Adrenal gland (tissue), 9 donors: ENCODE measurements at regions not wholly inside any gene's neighbourhood (a gene's known extent, or its start where the extent isn't known, plus 50 kb on each side); places are given as distances from the start of the nearest gene placed in this dataset.

ENCODE experiments used
- DNase-seq, 7 donors: peaks; one replicate each; pipeline ENCODE4 v3.0.0-alpha.2; 2019 to 2020
- H3K27ac ChIP-seq, 5 donors: fragments of 200-600 bp; sonication (generic) in 4 of 5; 1 replicate in 3 of 5; 2 replicates in 2 of 5; pipeline versions ENCODE4 v1.5.1 to v1.8.0; 2016 to 2020; ENCODE audit warnings: mild to moderate bottlenecking in 1 of 5
- H3K27me3 ChIP-seq: fragments of 200-600 bp; 2 replicates; pipeline ENCODE4 v1.8.0; 2021
- H3K36me3 ChIP-seq, 2 donors: fragments of 200-600 bp; replicated peaks in 1 of 2; 1 replicate in 1 of 2; 2 replicates in 1 of 2; pipeline versions ENCODE4 v1.5.1 to v1.8.0; 2018 to 2022
- H3K4me1 ChIP-seq, 2 donors: fragments of 200-600 bp; replicated peaks in 1 of 2; 1 replicate in 1 of 2; 2 replicates in 1 of 2; pipeline versions ENCODE4 v1.5.1 to v1.8.0; 2018 to 2021
- H3K4me3 ChIP-seq, 4 donors: fragments of 200-600 bp; sonication (generic) in 3 of 4; one replicate each; pipeline ENCODE4 v1.5.1; 2016 to 2018
- H3K9me3 ChIP-seq, 3 donors: fragments of 200-600 bp; sonication (generic) in 1 of 3; replicated peaks in 1 of 3; 1 replicate in 2 of 3; 2 replicates in 1 of 3; pipeline versions ENCODE4 v1.5.1 to v1.8.0; 2016 to 2021
- POLR2A ChIP-seq, 2 donors: fragments of 450-650 bp; IDR thresholded peaks; one replicate each; pipeline ENCODE4 v1.6.1; 2017; ENCODE audit warnings: antibody characterized with exemption in 2 of 2, mild to moderate bottlenecking in 2 of 2, moderate library complexity in 1 of 2
- WGBS, 4 donors: extraction: QIAGEN DNeasy Blood & Tissue Kit in 2 of 4; methylation state at CpG; one replicate each; pipeline versions ENCODE4 v1.1.5 to v1.1.7; 2013 to 2017; 5-methylcytosine and 5-hydroxymethylcytosine counted together
- intact Hi-C, 2 donors: fragments of 100-400 bp; cut with DNase I; formaldehyde crosslinking; loops; one replicate each; pipeline versions ENCODE4 v1.14.1 to v1.15.0; 2022 to 2023
- TF ChIP-seq, protein P1 (sequence below), 6 experiments: fragments of 450-650 bp in 4 of 6; fragments of 200-600 bp in 2 of 6; sonication (generic) in 1 of 6; IDR thresholded peaks; 1 replicate in 5 of 6; 2 replicates in 1 of 6; pipeline versions ENCODE4 v1.5.1 to v1.8.0; 2016 to 2021; ENCODE audit warnings: antibody characterized with exemption in 6 of 6, mild to moderate bottlenecking in 2 of 6, moderate library complexity in 1 of 6
- donor health status: healthy with polysubstance abuse.
- donor health status: Bipolar disorder and iron deficiency.
- donor health status: DM: yes; HTN: yes; CAD: no.
- donor health status: DM: no; HTN: no; CAD: no.
- donor health status: DM: no; HTN: no; CAD: no.

DNA sequence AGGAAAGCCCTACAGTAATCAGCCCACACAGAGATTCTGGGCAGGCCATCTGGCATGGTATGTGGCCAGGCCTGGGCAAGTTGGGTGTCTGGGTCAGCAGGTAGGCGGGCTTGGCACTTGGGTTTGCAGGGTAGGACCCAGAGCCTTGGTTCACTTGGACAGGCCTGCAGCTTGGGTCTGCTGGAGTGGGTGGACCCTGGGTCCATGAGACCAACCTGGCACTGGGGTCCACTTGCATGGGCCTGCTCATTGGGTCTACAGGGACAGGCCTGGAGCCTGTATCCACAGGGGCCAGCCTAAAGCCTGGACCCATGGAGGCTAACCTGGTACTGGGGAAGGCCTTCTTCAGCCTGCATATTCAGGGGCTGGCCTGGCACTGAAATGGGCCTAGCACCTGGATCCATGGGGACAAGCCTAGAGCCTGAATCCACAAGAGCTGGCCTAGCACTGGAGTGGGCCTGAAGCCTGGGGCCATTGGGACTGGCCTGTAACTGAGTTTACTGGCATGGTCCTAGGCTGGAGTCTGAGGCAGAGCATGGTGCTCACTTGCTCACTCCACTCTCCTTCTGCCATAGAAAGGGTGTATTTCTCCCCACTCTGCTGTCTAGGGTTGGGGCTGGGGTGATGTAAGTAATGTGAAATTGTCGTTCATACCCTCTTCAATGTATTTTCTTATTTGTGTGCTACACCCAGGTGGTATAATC is 315.0 kb downstream of the AHR start:
- Histone ChIP-seq H3K9me3 (no peaks in the 10 kb centered on the region), H3K4me3 (no peak overlapping the region), H3K4me1 (peaks cover 0 to under 1% of the 10 kb centered on the region in 2 donors), H3K36me3 (no peaks in the 10 kb centered on the region), H3K27me3 (no peaks in the 10 kb centered on the region), H3K27ac (no peak overlapping the region)
- no peak for TF ChIP-seq POLR2A (IDR thresholded peaks at IDR 0.05)
- TF ChIP-seq, protein P1, sequence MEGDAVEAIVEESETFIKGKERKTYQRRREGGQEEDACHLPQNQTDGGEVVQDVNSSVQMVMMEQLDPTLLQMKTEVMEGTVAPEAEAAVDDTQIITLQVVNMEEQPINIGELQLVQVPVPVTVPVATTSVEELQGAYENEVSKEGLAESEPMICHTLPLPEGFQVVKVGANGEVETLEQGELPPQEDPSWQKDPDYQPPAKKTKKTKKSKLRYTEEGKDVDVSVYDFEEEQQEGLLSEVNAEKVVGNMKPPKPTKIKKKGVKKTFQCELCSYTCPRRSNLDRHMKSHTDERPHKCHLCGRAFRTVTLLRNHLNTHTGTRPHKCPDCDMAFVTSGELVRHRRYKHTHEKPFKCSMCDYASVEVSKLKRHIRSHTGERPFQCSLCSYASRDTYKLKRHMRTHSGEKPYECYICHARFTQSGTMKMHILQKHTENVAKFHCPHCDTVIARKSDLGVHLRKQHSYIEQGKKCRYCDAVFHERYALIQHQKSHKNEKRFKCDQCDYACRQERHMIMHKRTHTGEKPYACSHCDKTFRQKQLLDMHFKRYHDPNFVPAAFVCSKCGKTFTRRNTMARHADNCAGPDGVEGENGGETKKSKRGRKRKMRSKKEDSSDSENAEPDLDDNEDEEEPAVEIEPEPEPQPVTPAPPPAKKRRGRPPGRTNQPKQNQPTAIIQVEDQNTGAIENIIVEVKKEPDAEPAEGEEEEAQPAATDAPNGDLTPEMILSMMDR (IDR thresholded peaks at IDR 0.05), result no peak
- intact Hi-C loops, result no loop called here
- no peak for DNase-seq
- WGBS, 4 donors, result 89 to 100% (median 93%) methylated on average over 1 to 2 of the region's 2 CpGs

DNA sequence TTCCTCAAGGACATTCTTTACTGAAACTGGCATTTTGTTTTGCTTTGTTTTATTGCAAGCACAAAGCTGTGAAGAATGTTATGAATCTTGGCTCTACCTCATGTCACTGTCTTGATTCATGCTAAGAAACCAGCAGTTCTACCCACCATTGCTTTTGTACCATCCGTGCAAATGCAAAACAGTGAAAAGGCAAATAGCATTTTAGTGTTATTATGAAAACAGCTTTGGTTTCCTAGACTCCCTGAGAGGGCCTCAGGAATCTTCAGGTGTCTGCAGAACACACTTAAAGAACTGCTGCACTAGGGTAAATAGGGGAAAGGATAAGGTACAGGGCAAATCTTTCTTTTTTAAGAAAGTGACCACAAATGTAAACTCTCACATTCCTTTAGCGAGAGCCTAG is 318.9 kb downstream of the AHR start:
- 86 to 98% (median 90%) methylated on average over 2 of the region's 2 CpGs for WGBS, 4 donors
- Histone ChIP-seq H3K36me3 (no peaks in the 10 kb centered on the region), H3K4me3 (no peak overlapping the region), H3K27ac (no peak overlapping the region), H3K4me1 (no peaks in the 10 kb centered on the region), H3K9me3 (no peaks in the 10 kb centered on the region), H3K27me3 (no peaks in the 10 kb centered on the region)
- no peak for DNase-seq
- intact Hi-C loops, result no loop called here
- TF ChIP-seq, protein P1 (IDR thresholded peaks at IDR 0.05), result no peak
- TF ChIP-seq POLR2A (IDR thresholded peaks at IDR 0.05), result no peak

DNA sequence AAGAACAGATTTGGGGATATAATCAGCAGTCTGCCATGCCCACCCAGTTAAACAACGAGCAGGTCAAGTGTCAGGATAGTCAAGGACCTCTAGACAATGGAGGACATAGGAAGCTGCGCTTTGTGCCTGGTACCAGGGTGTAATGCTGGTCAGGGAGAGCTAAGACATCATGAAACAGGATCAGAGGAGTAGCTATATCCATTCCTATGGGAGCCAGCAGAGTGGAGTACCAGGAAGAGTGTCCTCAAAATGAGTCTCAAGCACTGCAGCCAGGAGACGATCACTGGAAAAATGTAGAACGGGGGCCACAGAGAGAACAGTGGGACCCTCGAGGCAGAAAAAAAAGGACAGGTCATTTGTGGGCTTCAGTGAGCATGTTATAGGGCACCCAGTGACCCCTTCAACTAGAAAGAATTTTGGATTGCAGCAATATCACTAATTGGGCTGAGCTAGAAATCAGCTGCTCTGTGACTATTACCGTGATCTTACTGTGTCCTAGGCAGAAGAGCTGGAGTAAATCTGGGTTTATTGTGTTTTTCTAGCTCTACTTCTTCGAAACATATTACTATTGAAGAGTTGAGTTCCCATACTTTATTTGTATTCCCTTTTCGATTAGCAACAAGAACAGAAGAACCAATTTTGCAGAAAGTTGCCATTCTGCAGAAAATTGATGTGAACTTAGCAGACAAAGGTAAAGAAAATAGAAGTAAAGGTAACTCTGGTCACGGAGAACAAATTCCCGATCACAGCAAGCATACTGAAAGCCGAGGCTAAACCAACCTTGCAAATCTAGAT is 319.6 kb downstream of the AHR start:
- TF ChIP-seq, protein P1 (IDR thresholded peaks at IDR 0.05), result no peak
- no peak for TF ChIP-seq POLR2A (IDR thresholded peaks at IDR 0.05)
- no peaks in the 10 kb centered on the region for H3K9me3 ChIP-seq
- H3K27ac ChIP-seq, result no peak overlapping the region
- DNase-seq, result no peak
- H3K27me3 ChIP-seq, result no peaks in the 10 kb centered on the region
- no peaks in the 10 kb centered on the region for H3K36me3 ChIP-seq
- 79 to 94% (median 89%) methylated on average over 11 of the region's 11 CpGs for whole genome bisulfite sequencing, 4 donors
- H3K4me1 ChIP-seq, result no peaks in the 10 kb centered on the region
- no peak overlapping the region for H3K4me3 ChIP-seq
- intact Hi-C loops, result no loop called here

DNA sequence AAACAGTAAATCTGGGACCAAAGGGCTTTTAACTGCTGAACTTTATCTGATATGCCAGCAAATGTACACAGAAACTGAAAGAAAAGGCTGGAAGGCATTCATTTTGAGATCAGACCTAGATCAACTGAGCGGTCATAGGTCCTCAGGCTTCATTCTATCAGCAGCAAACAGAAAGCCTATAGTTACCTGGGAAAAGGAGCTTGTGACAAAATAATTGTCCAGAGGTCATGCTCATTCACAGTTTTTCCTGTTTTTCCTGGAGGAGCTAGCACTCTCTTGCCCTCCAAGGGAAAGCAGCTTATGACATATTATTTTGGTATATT is 320.2 kb downstream of the AHR start:
- H3K27ac ChIP-seq, result no peak overlapping the region
- no peak overlapping the region for H3K4me3 ChIP-seq
- H3K9me3 ChIP-seq, result no peaks in the 10 kb centered on the region
- WGBS, 4 donors, result 87 to 94% (median 93%) methylated on average over 1 of the region's 1 CpG
- H3K4me1 ChIP-seq, result no peaks in the 10 kb centered on the region
- no peaks in the 10 kb centered on the region for H3K27me3 ChIP-seq
- TF ChIP-seq, protein P1 (IDR thresholded peaks at IDR 0.05), result no peak
- TF ChIP-seq POLR2A (IDR thresholded peaks at IDR 0.05), result no peak
- no peaks in the 10 kb centered on the region for H3K36me3 ChIP-seq
- intact Hi-C loops, result no loop called here
- DNase-seq, result no peak
